Astrocyte (in vitro differentiated cells and primary cell): ENCODE measurements at regions not wholly inside any gene's neighbourhood (a gene's known extent, or its start where the extent isn't known, plus 50 kb on each side); places are given as distances from the start of the nearest gene placed in this dataset.

Experiments
- DNase-seq: peaks from one replicate; pipeline ENCODE4 v3.0.0-alpha.2; 2010; ENCODE audit warnings: low read depth
- FAIRE-seq: peaks from 2 replicates; lab custom pipeline; 2011; peaks lifted over from hg19 to GRCh38; lab: Jason Lieb, UNC
- H2AFZ ChIP-seq: 2 replicates; pipeline ENCODE4 v1.6.0; 2012; ENCODE audit warnings: low read depth, low read length, inconsistent platforms
- H3K27ac ChIP-seq: 2 replicates; pipeline ENCODE4 v1.5.1; 2011; ENCODE audit warnings: low read depth, low read length, inconsistent platforms
- H3K27me3 ChIP-seq: 2 replicates; pipeline ENCODE4 v1.6.0; 2011; ENCODE audit warnings: low read length, inconsistent platforms; ENCODE audit not compliant: insufficient read depth
- H3K36me3 ChIP-seq: 2 replicates; pipeline ENCODE4 v1.5.1; 2011; ENCODE audit warnings: low read length, inconsistent platforms; ENCODE audit not compliant: insufficient read depth
- H3K4me1 ChIP-seq: 2 replicates; pipeline ENCODE4 v1.5.1; 2011; ENCODE audit warnings: low read length, inconsistent platforms; ENCODE audit not compliant: insufficient read depth
- H3K4me2 ChIP-seq: 2 replicates; pipeline ENCODE4 v1.6.0; 2012; ENCODE audit warnings: low read length, inconsistent platforms
- H3K4me3 ChIP-seq: 2 replicates; pipeline ENCODE4 v1.5.1; 2011; ENCODE audit warnings: low read depth, mild to moderate bottlenecking, low read length, inconsistent platforms; ENCODE audit not compliant: insufficient read depth
- H3K79me2 ChIP-seq: 2 replicates; pipeline ENCODE4 v1.6.0; 2012; ENCODE audit warnings: mild to moderate bottlenecking, low read length, inconsistent platforms; ENCODE audit not compliant: insufficient read depth
- H3K9ac ChIP-seq: 2 replicates; pipeline ENCODE4 v1.6.0; 2012; ENCODE audit warnings: mild to moderate bottlenecking, low read length, inconsistent platforms
- H3K9me3 ChIP-seq: 2 replicates; pipeline ENCODE4 v1.5.1; 2012; ENCODE audit warnings: low read depth, mild to moderate bottlenecking, low read length, inconsistent platforms; ENCODE audit not compliant: insufficient read depth
- H4K20me1 ChIP-seq: 2 replicates; pipeline ENCODE4 v1.6.0; 2012; ENCODE audit warnings: low read length, inconsistent platforms; ENCODE audit not compliant: insufficient read depth
- H3K27ac Mint-ChIP-seq: one replicate; pipeline ENCODE4 v1.8.0; 2021; ENCODE audit warnings: mild to moderate bottlenecking, mixed read lengths; ENCODE audit not compliant: unreplicated experiment
- H3K27me3 Mint-ChIP-seq: one replicate; pipeline ENCODE4 v1.8.0; 2021; ENCODE audit warnings: low read depth, mixed read lengths; ENCODE audit not compliant: unreplicated experiment
- H3K36me3 Mint-ChIP-seq: one replicate; pipeline ENCODE4 v1.8.0; 2021; ENCODE audit warnings: low read depth, mixed read lengths; ENCODE audit not compliant: unreplicated experiment
- H3K4me1 Mint-ChIP-seq: one replicate; pipeline ENCODE4 v1.8.0; 2021; ENCODE audit warnings: low read depth, mixed read lengths; ENCODE audit not compliant: unreplicated experiment
- H3K4me3 Mint-ChIP-seq: one replicate; pipeline ENCODE4 v1.8.0; 2021; ENCODE audit warnings: mild to moderate bottlenecking, moderate library complexity, mixed read lengths; ENCODE audit not compliant: unreplicated experiment
- H3K9me3 Mint-ChIP-seq: one replicate; pipeline ENCODE4 v1.8.0; 2021; ENCODE audit warnings: mild to moderate bottlenecking, mixed read lengths; ENCODE audit not compliant: unreplicated experiment
- EZH2 ChIP-seq: IDR thresholded peaks from 2 replicates; pipeline ENCODE4 v1.6.1; 2012; ENCODE audit warnings: mild to moderate bottlenecking, low read length, inconsistent platforms; ENCODE audit not compliant: insufficient read depth
- TF ChIP-seq, protein P1 (sequence below): IDR thresholded peaks from 2 replicates; pipeline ENCODE4 v1.5.1; 2011; ENCODE audit warnings: low read depth, mild to moderate bottlenecking, inconsistent platforms, low read length, moderate library complexity; ENCODE audit not compliant: insufficient read depth

DNA sequence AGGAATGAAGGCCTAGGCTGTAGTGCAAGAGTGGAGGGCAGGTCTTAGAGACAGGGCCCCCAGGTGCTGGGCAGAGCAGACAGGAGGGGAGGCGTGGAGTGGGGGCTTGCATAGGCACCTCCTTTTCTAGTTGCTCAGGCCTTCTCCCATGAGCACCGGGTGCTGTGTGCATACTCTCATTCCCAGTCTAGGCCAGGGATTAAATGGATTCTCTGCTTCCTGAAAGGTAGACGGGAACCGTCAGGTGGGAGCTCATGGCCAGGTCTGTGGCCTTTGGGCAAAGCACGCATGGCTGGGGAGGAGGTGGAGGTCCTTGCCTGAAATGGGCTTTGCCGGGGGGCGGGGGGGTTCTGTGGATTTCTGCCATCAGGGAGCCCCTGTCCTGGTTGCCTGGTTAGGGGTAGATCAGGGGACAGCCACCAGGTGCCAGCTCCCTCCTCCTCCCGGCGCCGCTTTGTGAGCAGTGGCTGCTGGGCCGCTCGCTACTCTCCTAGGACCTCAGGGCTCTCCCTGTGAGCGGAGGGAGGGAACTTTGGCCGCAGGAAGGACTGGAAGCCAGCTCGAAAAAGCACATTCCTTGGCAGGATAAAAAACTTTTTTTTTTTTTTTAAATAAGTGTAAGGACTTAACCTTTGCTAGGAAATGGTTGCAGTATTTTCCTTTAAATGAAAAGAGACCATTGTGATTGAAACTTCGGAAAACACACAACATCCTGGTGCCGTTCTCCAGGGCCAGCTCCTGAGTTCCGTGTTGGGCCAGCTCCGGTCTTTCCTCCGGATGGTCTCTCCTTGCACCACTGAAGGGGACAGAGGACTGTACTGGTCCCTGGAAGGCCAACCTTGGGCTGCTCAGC is 82.8 kb upstream of the HAAO start:
- H3K4me3 Mint-ChIP-seq: no peak overlapping the region
- H4K20me1 ChIP-seq: no peaks in the 10 kb centered on the region
- H3K27me3 Mint-ChIP-seq: peaks cover 3% of the 10 kb centered on the region
- DNase-seq (no peak), FAIRE-seq (no peak)
- H3K4me2 ChIP-seq: no peak overlapping the region
- H3K9me3 Mint-ChIP-seq: no peaks in the 10 kb centered on the region
- H3K4me1 Mint-ChIP-seq: peaks cover 12% of the 10 kb centered on the region
- no peak for TF ChIP-seq EZH2
- TF ChIP-seq, protein P1, sequence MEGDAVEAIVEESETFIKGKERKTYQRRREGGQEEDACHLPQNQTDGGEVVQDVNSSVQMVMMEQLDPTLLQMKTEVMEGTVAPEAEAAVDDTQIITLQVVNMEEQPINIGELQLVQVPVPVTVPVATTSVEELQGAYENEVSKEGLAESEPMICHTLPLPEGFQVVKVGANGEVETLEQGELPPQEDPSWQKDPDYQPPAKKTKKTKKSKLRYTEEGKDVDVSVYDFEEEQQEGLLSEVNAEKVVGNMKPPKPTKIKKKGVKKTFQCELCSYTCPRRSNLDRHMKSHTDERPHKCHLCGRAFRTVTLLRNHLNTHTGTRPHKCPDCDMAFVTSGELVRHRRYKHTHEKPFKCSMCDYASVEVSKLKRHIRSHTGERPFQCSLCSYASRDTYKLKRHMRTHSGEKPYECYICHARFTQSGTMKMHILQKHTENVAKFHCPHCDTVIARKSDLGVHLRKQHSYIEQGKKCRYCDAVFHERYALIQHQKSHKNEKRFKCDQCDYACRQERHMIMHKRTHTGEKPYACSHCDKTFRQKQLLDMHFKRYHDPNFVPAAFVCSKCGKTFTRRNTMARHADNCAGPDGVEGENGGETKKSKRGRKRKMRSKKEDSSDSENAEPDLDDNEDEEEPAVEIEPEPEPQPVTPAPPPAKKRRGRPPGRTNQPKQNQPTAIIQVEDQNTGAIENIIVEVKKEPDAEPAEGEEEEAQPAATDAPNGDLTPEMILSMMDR: no peak
- no peak overlapping the region for H3K4me3 ChIP-seq
- H3K27ac ChIP-seq: no peak overlapping the region
- peaks cover 2% of the 10 kb centered on the region for H3K36me3 Mint-ChIP-seq
- no peak overlapping the region for H3K27ac Mint-ChIP-seq
- no peaks in the 10 kb centered on the region for H3K79me2 ChIP-seq
- H3K36me3 ChIP-seq: no peaks in the 10 kb centered on the region
- peaks cover 17% of the 10 kb centered on the region for H3K4me1 ChIP-seq
- H3K27me3 ChIP-seq: no peaks in the 10 kb centered on the region
- H2AFZ ChIP-seq: no peak overlapping the region
- H3K9me3 ChIP-seq: no peaks in the 10 kb centered on the region
- H3K9ac ChIP-seq: no peak overlapping the region

DNA sequence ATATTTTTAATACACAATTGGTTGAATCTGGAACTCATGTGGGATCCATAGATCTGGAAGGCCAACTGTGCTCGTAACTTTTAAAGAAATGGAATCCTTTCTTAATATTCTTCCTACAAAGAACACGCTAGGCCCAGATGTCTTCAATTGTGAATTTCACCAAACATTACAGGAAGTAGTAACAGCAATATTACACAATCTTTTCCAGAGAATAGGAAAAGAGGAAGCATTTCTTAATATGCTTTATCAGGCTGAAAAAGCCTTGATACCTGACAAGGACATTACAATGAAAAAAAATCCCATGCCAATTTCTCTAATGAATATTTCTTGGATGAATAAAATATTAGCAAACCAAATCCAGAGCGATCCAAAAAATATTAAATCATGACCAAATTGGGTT is 80.3 kb upstream of the HAAO start:
- TF ChIP-seq EZH2: no peak
- TF ChIP-seq, protein P1: no peak
- no peak overlapping the region for H3K9ac ChIP-seq
- FAIRE-seq (no peak), DNase-seq (no peak)
- H3K9me3 ChIP-seq: no peaks in the 10 kb centered on the region
- Mint-ChIP-seq H3K27me3 (no peaks in the 10 kb centered on the region), H3K27ac (no peak overlapping the region), H3K4me1 (no peaks in the 10 kb centered on the region), H3K9me3 (peaks cover 12% of the 10 kb centered on the region), H3K36me3 (peaks cover 4% of the 10 kb centered on the region), H3K4me3 (no peak overlapping the region)
- H3K4me2 ChIP-seq: no peak overlapping the region
- no peaks in the 10 kb centered on the region for H3K4me1 ChIP-seq
- no peaks in the 10 kb centered on the region for H3K36me3 ChIP-seq
- H3K79me2 ChIP-seq: no peaks in the 10 kb centered on the region
- no peak overlapping the region for H3K27ac ChIP-seq
- H4K20me1 ChIP-seq: no peaks in the 10 kb centered on the region
- no peak overlapping the region for H2AFZ ChIP-seq
- H3K4me3 ChIP-seq: no peak overlapping the region
- no peaks in the 10 kb centered on the region for H3K27me3 ChIP-seq

DNA sequence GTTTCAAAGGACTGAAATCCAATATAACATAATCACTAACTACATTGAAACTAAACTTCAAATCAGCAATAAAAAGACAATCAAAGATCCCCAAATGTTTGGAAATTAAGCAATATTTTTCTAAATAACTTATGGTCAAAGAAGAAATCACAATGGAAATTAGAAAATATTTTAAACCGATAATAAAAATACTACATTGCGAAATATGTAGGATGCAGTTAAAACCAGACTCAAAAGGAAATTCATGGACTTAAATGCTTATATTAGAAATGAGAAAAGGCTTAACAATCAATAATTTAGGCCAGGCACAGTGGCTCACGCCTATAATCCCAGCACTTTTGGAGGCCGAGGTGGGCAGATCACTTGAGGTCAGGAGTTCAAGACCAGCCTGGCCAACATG is 79.0 kb upstream of the HAAO start:
- H3K36me3 ChIP-seq: no peaks in the 10 kb centered on the region
- DNase-seq (no peak), FAIRE-seq (no peak)
- H3K27me3 ChIP-seq: no peaks in the 10 kb centered on the region
- H3K4me2 ChIP-seq: no peak overlapping the region
- no peak overlapping the region for H3K27ac Mint-ChIP-seq
- no peak overlapping the region for H3K27ac ChIP-seq
- TF ChIP-seq, protein P1: no peak
- no peak for TF ChIP-seq EZH2
- no peak overlapping the region for H3K4me3 ChIP-seq
- H3K36me3 Mint-ChIP-seq: peaks cover 4% of the 10 kb centered on the region
- peaks cover 12% of the 10 kb centered on the region for H3K9me3 Mint-ChIP-seq
- no peaks in the 10 kb centered on the region for H3K79me2 ChIP-seq
- H3K9ac ChIP-seq: no peak overlapping the region
- H3K9me3 ChIP-seq: no peaks in the 10 kb centered on the region
- no peaks in the 10 kb centered on the region for H4K20me1 ChIP-seq
- H3K4me1 Mint-ChIP-seq: no peaks in the 10 kb centered on the region
- H3K4me1 ChIP-seq: no peaks in the 10 kb centered on the region
- H3K27me3 Mint-ChIP-seq: no peaks in the 10 kb centered on the region
- H3K4me3 Mint-ChIP-seq: no peak overlapping the region
- no peak overlapping the region for H2AFZ ChIP-seq
